DOHH2 (cell line): ENCODE measurements at regions not wholly inside any gene's neighbourhood (a gene's known extent, or its start where the extent isn't known, plus 50 kb on each side); places are given as distances from the start of the nearest gene placed in this dataset.

Experiments used
- H3F3A ChIP-seq: fragments of 200-600 bp; sonication (generic), shearing (Covaris generic); 2 replicates; pipeline ENCODE4 v1.6.0; 2016; ENCODE audit warnings: antibody characterized with exemption, mild to moderate bottlenecking; ENCODE audit not compliant: control insufficient read depth, insufficient read depth
- H3K27ac ChIP-seq: fragments of 200-600 bp; sonication (generic); 2 replicates; pipeline ENCODE4 v1.5.1; 2014; ENCODE audit warnings: low read depth, mild to moderate bottlenecking, low read length, moderate library complexity
- H3K27me3 ChIP-seq: fragments of 200-600 bp; sonication (generic); 2 replicates; pipeline ENCODE4 v1.6.1; 2014; ENCODE audit warnings: mild to moderate bottlenecking, low read length, mixed read lengths; ENCODE audit not compliant: control insufficient read depth
- H3K36me3 ChIP-seq: fragments of 200-600 bp; sonication (generic); 2 replicates; pipeline ENCODE4 v1.6.1; 2014; ENCODE audit warnings: mild to moderate bottlenecking, low read length, moderate library complexity, mixed read lengths; ENCODE audit not compliant: control insufficient read depth
- H3K4me1 ChIP-seq: fragments of 200-600 bp; sonication (generic); 2 replicates; pipeline ENCODE4 v1.6.1; 2014; ENCODE audit warnings: mild to moderate bottlenecking, low read length, mixed read lengths; ENCODE audit not compliant: control insufficient read depth
- H3K4me2 ChIP-seq: fragments of 200-600 bp; sonication (generic); 2 replicates; pipeline ENCODE4 v1.6.0; 2014; ENCODE audit warnings: mild to moderate bottlenecking, low read length, moderate library complexity
- H3K4me3 ChIP-seq: fragments of 200-600 bp; sonication (generic); 2 replicates; pipeline ENCODE4 v1.5.1; 2014; ENCODE audit warnings: mild to moderate bottlenecking, low read length, mixed read lengths
- H3K79me2 ChIP-seq: fragments of 200-600 bp; sonication (generic); 2 replicates; pipeline ENCODE4 v1.6.1; 2014; ENCODE audit warnings: mild to moderate bottlenecking, low read length, mixed read lengths; ENCODE audit not compliant: control insufficient read depth
- H3K9me2 ChIP-seq: fragments of 200-600 bp; sonication (generic); replicated peaks from 2 replicates; pipeline ENCODE4 v1.6.1; 2014; ENCODE audit warnings: mild to moderate bottlenecking, low read length, mixed read lengths; ENCODE audit not compliant: control insufficient read depth
- H3K9me3 ChIP-seq: fragments of 200-600 bp; sonication (generic); 2 replicates; pipeline ENCODE4 v1.6.1; 2014; ENCODE audit warnings: antibody characterized with exemption, low read length, mixed read lengths; ENCODE audit not compliant: control insufficient read depth, insufficient read depth
- H4K20me1 ChIP-seq: fragments of 200-600 bp; sonication (generic); 2 replicates; pipeline ENCODE4 v1.6.0; 2014; ENCODE audit warnings: low read depth, mild to moderate bottlenecking, antibody characterized with exemption, low read length, moderate library complexity; ENCODE audit not compliant: control insufficient read depth, insufficient read depth
- CTCF ChIP-seq: fragments of 200-600 bp; sonication (generic); IDR thresholded peaks from one replicate; pipeline ENCODE4 v1.5.1; 2014; ENCODE audit warnings: antibody characterized with exemption, mild to moderate bottlenecking, low read depth, low read length; ENCODE audit not compliant: poor library complexity, severe bottlenecking
- EZH2phosphoT487 ChIP-seq: fragments of 200-600 bp; sonication (generic); IDR thresholded peaks from 2 replicates; pipeline ENCODE4 v1.6.1; 2017; ENCODE audit warnings: borderline replicate concordance, mild to moderate bottlenecking, antibody characterized with exemption, low read length, moderate library complexity, mixed read lengths

DNA sequence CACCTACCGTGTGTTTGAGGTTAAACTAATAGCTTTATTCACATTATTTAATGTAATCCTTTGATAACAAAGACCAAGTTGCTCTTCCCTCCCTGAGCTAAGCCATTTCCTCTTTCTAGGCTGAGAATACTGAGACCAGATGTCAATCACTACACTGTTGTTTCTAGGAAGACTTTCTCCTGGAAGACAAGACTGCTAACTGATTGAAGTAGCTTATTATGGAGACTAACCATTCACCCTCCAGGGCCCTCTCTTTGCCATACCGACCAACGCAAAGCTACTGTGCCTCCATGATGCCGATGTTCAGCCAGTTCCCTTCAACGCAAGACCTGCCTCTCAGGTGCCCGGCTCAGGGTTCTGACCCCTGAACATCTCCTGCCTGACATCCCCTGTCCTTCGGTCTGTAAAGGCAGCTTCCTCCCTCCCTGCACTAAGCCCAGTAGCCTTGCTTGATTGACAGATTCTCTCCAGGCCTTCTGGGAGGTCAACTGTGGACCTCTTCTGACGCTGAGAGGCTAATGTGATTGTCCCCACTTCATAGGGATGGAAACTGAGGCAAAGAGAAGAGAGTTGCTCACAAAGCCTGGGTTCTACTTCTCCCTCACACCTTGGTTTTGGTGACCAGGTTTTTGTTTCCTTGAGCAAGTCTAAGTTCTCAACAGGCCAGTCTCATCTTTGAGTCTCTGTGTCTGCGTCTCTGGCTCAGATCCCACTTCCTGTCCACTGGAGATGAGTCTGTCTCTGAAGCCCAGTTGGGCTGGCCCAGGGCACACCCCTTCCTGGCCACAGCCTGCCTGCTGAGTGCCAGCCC, 259.7 kb upstream of the IRX2 start:
- no peaks in the 10 kb centered on the region for H4K20me1 ChIP-seq
- H3K4me2 ChIP-seq: no peak overlapping the region
- H3K27ac ChIP-seq: no peak overlapping the region
- no peak for TF ChIP-seq EZH2phosphoT487
- H3K4me1 ChIP-seq: no peaks in the 10 kb centered on the region
- no peaks in the 10 kb centered on the region for H3F3A ChIP-seq
- no peak overlapping the region for H3K4me3 ChIP-seq
- H3K9me2 ChIP-seq: no peaks in the 10 kb centered on the region
- no peaks in the 10 kb centered on the region for H3K27me3 ChIP-seq
- H3K79me2 ChIP-seq: no peaks in the 10 kb centered on the region
- no peaks in the 10 kb centered on the region; the same call in 1 of the 2 replicates for H3K9me3 ChIP-seq
- no peaks in the 10 kb centered on the region for H3K36me3 ChIP-seq

- H3K9me3 ChIP-seq: no peaks in the 10 kb centered on the region; the same call in 1 of the 2 replicates
- no peaks in the 10 kb centered on the region for H3K27me3 ChIP-seq
- no peak overlapping the region for H3K4me3 ChIP-seq
Observed at GRCh38 chr5:3010301-3010952, 258.9 kb upstream of the IRX2 start.

GRCh38 chr5:3009605-3010004, 258.1 kb upstream of the IRX2 start:
- Histone ChIP-seq H3K9me2 (no peaks in the 10 kb centered on the region), H4K20me1 (no peaks in the 10 kb centered on the region), H3K9me3 (no peaks in the 10 kb centered on the region; the same call in 1 of the 2 replicates), H3K27ac (no peak overlapping the region), H3K4me3 (no peak overlapping the region), H3K4me1 (no peaks in the 10 kb centered on the region), H3F3A (no peaks in the 10 kb centered on the region), H3K27me3 (no peaks in the 10 kb centered on the region), H3K36me3 (no peaks in the 10 kb centered on the region), H3K79me2 (no peaks in the 10 kb centered on the region), H3K4me2 (no peak overlapping the region)
- no peak for TF ChIP-seq EZH2phosphoT487
- TF ChIP-seq CTCF: no peak

More at GRCh38 chr5:3010301-3010952, 258.9 kb upstream of the IRX2 start:
- no peak overlapping the region for H3K4me2 ChIP-seq
- no peaks in the 10 kb centered on the region for H3K79me2 ChIP-seq
- no peaks in the 10 kb centered on the region for H3K4me1 ChIP-seq
- TF ChIP-seq CTCF: no peak
- TF ChIP-seq EZH2phosphoT487: no peak
- H3K9me2 ChIP-seq: no peaks in the 10 kb centered on the region
- H3K36me3 ChIP-seq: no peaks in the 10 kb centered on the region
- H3K27ac ChIP-seq: no peak overlapping the region
- no peaks in the 10 kb centered on the region for H3F3A ChIP-seq
- H4K20me1 ChIP-seq: no peaks in the 10 kb centered on the region

GRCh38 chr5:3007577-3007976, 256.1 kb upstream of the IRX2 start:
- TF ChIP-seq EZH2phosphoT487 (no peak), CTCF (no peak)
- no peaks in the 10 kb centered on the region for H3K79me2 ChIP-seq
- no peak overlapping the region for H3K4me3 ChIP-seq
- H3F3A ChIP-seq: no peaks in the 10 kb centered on the region
- no peaks in the 10 kb centered on the region for H3K27me3 ChIP-seq
- H3K27ac ChIP-seq: no peak overlapping the region
- no peaks in the 10 kb centered on the region for H3K36me3 ChIP-seq
- H3K9me2 ChIP-seq: no peaks in the 10 kb centered on the region
- H4K20me1 ChIP-seq: no peaks in the 10 kb centered on the region
- no peaks in the 10 kb centered on the region for H3K4me1 ChIP-seq
- H3K9me3 ChIP-seq: peaks cover 7% of the 10 kb centered on the region; the same call in 1 of the 2 replicates
- no peak overlapping the region for H3K4me2 ChIP-seq
